ENCODE measurements at regions not wholly inside any gene's neighbourhood (a gene's known extent, or its start where the extent isn't known, plus 50 kb on each side); places are given as distances from the start of the nearest gene placed in this dataset.

GRCh38 chr16:65305266-65305959, 183.6 kb upstream of the CDH11 start:
- TF ChIP-seq POLR2A (IDR thresholded peaks at IDR 0.05; ENCODE audit: low read depth) (no peak), CTCF (IDR thresholded peaks at IDR 0.05) (no peak), EP300 (IDR thresholded peaks at IDR 0.05) (no peak), POLR2AphosphoS5 (IDR thresholded peaks at IDR 0.05) (no peak)
